Stimulated activated CD4-positive, alpha-beta T cell treated with anti-CD3 and anti-CD28 coated beads, Interleukin-15, amount 100 ng/mL, for 1 hour (primary cell): ENCODE measurements at regions not wholly inside any gene's neighbourhood (a gene's known extent, or its start where the extent isn't known, plus 50 kb on each side); places are given as distances from the start of the nearest gene placed in this dataset.

Experiments used
- DNase-seq, 2 donors: peaks; one replicate each; pipeline ENCODE4 v3.0.0-alpha.2; 2020; ENCODE audit warnings: low read depth in 1 of 2, low spot score in 1 of 2

- DNase-seq, result no peak
These were observed 75.8 kb downstream of the CCDC34 start for GRCh38 chr11:27287205-27287604.

DNA sequence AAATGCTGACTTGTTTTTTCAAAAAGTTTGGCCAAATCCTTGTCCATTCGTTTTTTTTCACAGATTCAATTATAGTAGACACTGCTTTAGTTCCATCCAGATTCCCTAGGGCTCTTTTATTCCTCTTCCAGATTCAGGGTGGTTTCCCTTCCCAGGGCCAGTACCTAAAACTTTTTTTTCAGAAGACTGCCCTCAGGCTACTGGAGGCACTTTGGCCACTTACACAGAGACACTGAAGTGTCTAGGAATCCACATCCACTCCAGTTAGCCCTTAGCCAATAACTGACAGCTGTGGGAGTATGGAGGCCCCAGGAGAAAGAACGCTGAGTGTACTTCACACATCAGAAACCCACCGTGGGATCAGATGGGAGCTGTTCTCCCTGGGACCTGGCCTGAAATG, 77.3 kb downstream of the CCDC34 start:
- no peak for DNase-seq

DNA sequence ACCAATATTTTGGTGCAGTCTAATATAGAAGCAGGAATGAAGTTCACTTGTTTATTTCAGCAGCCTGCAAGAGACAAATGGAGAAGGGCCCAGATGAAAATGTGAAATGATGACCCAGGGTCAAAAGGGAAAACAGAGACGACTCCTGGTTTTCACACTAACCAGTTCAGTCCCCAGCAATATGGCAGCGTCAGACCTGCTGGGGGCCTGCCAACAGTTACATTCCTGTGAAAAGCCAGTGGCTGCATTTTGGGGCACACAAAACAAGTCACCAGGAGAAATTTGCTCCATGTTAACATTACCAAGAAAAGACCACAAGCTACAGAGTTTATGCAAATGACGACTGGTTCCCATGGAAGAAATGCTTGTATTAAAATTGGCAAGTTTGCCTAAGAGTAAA, 80.2 kb downstream of the CCDC34 start:
- no peak for DNase-seq

DNA sequence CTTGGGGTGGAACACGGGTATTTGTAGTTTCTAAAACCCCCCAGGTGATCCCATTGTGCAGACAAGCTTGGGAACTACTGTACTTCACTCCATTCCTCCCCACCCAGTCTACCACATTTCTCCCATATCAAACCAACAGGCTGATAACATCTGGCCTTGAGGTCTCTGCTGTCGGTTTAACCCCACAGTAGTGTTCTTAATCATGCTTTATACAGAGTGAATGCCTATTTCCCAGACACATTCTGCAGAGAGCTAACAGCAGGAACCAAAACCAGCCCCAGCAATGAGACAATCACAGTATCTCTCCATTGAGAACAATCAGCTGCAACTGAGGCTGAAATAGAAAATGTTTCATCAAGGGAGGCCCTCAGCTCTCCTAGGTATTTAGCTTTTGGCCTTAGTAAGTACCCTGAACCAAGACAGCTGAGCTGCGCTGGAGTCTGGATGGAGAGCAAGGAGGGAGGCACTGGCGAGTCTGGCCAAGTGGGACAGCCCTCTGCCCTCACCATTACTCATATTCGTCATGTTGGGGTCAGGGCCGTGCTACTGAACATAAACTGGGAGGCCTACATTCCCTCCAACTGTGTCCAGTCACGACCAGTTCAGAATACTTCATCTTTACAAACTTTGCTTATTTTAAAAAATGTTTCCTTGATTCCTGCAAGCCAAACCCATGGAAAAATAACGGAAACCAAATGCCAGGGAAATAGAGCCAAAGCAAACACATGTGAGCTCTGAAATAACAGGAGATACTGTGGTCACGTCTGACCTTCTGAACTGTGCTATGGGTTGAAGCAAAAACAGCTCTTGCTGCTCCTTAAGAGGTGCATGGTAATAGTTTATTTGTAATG, 81.0 kb downstream of the CCDC34 start:
- DNase-seq, result no peak

DNA sequence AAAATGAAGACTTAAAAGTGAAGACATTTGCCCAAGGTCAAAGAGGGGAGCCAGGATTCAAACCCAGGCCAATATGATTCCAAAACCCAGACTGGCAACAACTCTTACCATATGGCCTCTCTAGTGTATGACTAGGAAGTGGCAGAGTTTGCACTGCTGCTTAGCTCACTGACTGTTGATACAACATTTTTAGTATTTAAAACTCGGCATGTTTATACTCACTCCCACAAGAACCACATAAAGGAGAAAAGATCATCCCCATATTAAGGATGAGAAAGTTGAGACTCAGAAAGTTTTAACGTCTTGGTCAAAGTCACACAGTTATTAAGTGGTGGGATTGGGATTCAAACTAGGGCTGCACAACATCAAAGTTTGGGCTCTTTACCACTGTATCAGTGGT, 81.7 kb downstream of the CCDC34 start:
- DNase-seq, result no peak

DNA sequence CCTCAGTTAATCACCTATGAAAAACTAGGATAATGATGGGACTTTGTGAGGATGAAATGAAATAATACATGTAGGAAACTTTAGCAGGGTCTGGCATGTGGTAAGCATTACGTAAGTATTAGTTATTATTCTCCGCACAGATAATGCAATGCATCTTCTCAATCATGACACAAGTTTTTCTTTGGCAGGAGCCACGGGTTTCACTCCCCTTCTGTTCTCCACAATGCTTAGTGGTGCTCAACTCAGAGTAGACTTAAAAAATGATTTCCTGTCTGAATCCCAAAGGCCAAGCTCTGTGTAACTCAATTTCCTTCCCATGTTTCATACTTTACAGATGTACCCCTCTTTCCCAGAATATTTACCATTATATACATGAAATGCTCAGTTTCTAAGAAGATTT, 82.9 kb downstream of the CCDC34 start:
- no peak for DNase-seq

DNA sequence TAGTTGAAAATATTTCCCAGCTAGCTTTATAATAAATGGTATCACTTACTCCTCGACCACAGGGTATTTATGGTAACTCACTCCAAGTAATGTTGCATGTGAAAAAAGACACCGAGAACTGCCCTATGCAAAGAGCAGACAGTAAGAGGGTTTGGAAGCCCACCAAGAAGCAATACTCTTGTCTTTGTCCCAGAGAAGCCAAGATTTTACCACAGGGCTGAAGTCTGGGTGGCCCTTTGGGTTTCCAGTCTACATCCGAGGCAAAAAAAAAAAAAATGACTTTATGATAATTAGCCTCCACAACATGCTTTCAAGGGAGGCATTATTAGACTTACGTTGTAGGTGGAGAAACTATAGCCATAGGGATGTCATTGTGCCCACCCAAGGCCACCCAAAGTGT, 83.6 kb downstream of the CCDC34 start:
- no peak for DNase-seq

DNA sequence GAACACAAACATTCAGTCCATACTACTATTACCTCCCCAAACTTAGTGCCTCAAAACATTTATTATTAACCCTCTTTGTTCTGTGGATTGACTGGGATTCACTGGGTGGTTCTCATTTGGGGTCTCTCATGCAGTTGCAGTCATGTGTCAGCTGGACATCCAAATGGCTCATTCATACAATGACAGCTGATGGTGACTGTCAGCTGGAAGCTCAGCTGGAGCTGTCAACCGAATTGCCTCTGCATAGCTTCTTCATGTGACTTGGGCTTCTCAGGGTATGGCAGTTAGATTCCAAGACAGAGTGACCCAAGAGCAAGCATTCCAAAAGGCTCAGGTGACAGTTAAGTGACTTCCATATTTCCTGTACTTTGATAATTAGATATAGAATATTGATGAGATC, 85.2 kb downstream of the CCDC34 start:
- no peak for DNase-seq

DNA sequence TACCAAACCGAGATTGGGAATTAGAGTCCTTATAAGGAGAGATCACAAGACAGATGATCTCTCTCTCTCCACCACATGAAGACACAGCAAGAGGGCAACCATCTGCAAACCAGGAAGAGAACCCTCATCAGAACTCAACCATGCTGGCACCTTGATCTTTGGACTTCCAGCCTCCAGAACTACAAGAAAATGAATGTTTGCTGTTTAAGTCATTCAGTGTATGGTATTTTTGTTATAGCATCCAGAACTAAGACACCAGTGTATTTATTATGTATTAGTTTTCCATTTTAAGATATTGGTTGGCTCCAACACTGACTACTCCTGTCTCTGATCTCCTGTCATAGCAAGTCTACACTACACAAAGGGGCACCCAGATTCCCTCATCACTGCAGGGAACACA, 86.9 kb downstream of the CCDC34 start:
- DNase-seq, result no peak

DNA sequence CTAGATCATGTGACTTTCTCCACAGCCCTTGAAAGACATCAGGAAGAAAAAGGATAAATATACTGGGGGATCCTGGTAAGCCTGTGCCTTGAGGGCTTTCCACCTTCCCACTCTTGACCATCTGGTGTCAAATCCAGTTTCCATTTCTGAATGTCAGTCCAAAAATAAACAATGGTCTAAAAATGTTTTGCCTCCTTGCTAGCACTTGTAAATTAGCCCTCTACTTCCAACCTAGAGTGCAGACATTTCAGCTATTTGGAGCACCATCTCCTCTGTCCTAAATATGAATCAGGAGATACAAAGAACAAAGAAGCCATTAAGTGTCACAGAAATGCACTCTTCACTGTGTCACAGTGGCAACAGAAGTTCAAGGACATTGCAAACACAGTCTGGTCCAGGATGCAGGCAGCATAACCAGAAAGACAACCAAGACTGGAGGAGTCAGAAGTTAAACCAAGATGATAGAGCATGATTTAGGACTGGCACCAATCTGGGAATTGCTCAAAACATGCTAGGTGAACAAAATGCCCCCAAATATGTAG, 88.1 kb downstream of the CCDC34 start:
- no peak for DNase-seq

DNA sequence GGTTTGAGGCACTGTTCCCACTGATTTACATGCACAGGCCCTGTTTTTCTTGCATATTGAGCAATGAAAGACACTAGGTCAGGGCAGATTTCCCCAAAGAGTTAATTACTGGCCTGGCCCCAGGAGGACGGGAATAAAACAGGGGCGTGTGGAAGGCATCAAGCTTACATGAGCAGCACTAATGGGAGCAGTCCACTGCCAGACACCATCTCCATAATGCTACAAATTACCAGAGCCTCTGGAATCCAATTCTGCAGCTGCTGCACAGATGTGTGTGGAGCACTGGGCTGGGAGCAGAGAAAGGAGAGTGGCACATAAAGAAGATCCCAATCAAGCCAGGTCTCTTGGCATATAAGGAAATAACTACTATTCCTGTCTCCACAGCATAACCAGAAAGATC, 96.9 kb downstream of the CCDC34 start:
- DNase-seq, result no peak

GRCh38 chr11:27263986-27264385, 99.0 kb downstream of the CCDC34 start:
- DNase-seq, result no peak

- no peak for DNase-seq
These were observed 100.0 kb downstream of the CCDC34 start for GRCh38 chr11:27263046-27263445.

- DNase-seq, result no peak
These were observed 107.6 kb downstream of the CCDC34 start for GRCh38 chr11:27255447-27255828.

- no peak for DNase-seq
These were observed 108.1 kb downstream of the CCDC34 start for GRCh38 chr11:27254744-27255446.

GRCh38 chr11:27253224-27253623, 109.8 kb downstream of the CCDC34 start:
- DNase-seq, result no peak

DNA sequence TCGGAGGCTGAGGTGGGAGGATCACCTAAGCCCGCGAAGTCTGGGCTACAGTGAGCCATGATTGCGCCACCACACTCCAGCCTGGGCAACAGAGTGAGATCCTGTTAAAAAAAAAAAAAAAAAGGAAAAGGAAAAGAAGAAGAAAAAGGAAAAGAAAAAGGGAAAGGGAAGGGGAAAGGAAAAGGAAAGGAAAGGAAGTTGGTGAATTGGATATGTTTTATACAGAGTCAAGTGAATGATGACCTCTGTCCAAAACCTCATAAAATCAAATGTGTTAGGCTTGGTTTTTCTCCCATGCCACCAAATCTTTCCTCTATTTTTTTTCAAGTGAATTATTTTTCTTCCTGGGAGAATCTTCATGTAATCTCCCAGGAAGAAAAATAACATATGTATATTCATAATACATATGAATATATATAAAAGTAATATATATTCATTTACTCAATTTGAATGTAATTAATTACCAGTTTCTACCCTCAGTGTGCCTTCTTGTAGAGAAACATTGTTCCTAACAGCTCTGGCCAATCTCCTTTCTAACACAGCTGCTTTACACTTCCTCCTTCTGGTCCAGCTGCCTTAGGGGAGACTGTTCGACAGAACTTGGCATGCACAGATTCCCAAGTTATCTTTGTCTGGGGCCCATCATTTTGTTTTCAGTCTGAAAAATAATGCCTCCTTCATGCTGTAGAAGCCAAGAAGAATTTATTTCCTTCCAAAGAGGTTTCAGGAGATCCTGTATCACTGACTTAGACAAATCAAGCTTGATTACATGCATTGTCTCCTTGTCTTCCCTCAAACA, 111.9 kb downstream of the CCDC34 start:
- DNase-seq, result no peak

- DNase-seq, result no peak
These were observed 114.2 kb downstream of the CCDC34 start for GRCh38 chr11:27248576-27249509.

DNA sequence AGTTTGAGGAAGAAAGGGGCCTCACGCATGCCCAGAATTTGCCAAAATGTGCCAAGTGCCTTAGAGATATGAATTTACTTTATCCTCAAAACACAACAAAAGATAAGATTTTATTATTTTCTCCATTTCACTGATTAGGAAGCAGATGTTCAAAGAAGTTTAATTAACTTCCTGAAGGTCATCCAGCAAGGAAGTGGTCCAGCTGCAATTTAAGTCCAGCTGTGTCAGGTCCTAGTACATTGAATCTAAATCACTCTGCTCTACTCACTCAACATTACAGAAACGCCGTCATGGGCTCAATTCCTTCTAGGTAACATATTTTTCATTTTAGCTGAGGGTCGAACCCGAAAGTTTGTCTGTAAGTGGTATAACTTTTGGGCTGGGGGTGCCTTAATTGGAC, 115.4 kb downstream of the CCDC34 start:
- DNase-seq, result no peak

- DNase-seq, result no peak
These were observed 116.1 kb downstream of the CCDC34 start for GRCh38 chr11:27246925-27247324.

- no peak for DNase-seq
These were observed 118.1 kb downstream of the CCDC34 start for GRCh38 chr11:27244900-27245299.
